SK-N-SH treated with all-trans-retinoic acid at 6 μM for 48 hours (cell line): ENCODE measurements at regions not wholly inside any gene's neighbourhood (a gene's known extent, or its start where the extent isn't known, plus 50 kb on each side); places are given as distances from the start of the nearest gene placed in this dataset.

Experiments
- ATAC-seq: fragments of 200-7000 bp; cut with Tn5 transposase; 3 replicates; pipeline ENCODE4 v1.9.1; 2020; ENCODE audit warnings: mild to moderate bottlenecking, moderate library complexity
- ARNTL ChIP-seq: fragments of 450-650 bp; formaldehyde crosslinking; IDR thresholded peaks from 2 replicates; pipeline ENCODE4 v1.5.0; 2020; ENCODE audit warnings: low read depth, mild to moderate bottlenecking, moderate library complexity, borderline replicate concordance
- BACH2 ChIP-seq: fragments of 250-450 bp; sonication (Bioruptor Pico); IDR thresholded peaks from 2 replicates; pipeline ENCODE4 v1.9.0; 2021; ENCODE audit warnings: mild to moderate bottlenecking, borderline replicate concordance
- CSDC2 ChIP-seq: fragments of 250-450 bp; sonication (Bioruptor Pico); IDR thresholded peaks from 2 replicates; pipeline ENCODE4 v1.5.0; 2020; ENCODE audit warnings: mild to moderate bottlenecking, moderate library complexity
- GLIS3 ChIP-seq: fragments of 250-450 bp; sonication (Bioruptor Pico); IDR thresholded peaks from 2 replicates; pipeline ENCODE4 v1.5.0; 2020; ENCODE audit warnings: mild to moderate bottlenecking, moderate library complexity
- ISL1 ChIP-seq: fragments of 250-450 bp; sonication (Bioruptor Pico); IDR thresholded peaks from 2 replicates; pipeline ENCODE4 v2.1.2; 2022; ENCODE audit warnings: mild to moderate bottlenecking, moderate library complexity
- PPARA ChIP-seq: fragments of 250-450 bp; sonication (Bioruptor Pico); IDR thresholded peaks from 2 replicates; pipeline ENCODE4 v1.5.0; 2020; ENCODE audit warnings: mild to moderate bottlenecking, borderline replicate concordance
- RARB ChIP-seq: fragments of 250-450 bp; sonication (Bioruptor Pico); IDR thresholded peaks from 2 replicates; pipeline ENCODE4 v1.8.0; 2021; ENCODE audit warnings: mild to moderate bottlenecking, moderate library complexity
- SNAI2 ChIP-seq: fragments of 250-450 bp; sonication (Bioruptor Pico); IDR thresholded peaks from 2 replicates; pipeline ENCODE4 v1.5.0; 2020; ENCODE audit warnings: mild to moderate bottlenecking, moderate library complexity
- TCF4 ChIP-seq: fragments of 250-450 bp; sonication (Bioruptor Pico); IDR thresholded peaks from 2 replicates; pipeline ENCODE4 v1.8.0; 2021; ENCODE audit warnings: mild to moderate bottlenecking, moderate library complexity, borderline replicate concordance
- ZC3H10 ChIP-seq: fragments of 250-450 bp; sonication (Bioruptor Pico); IDR thresholded peaks from 2 replicates; pipeline ENCODE4 v1.5.1; 2021; ENCODE audit warnings: mild to moderate bottlenecking, moderate library complexity
- ZFP3 ChIP-seq: fragments of 250-450 bp; sonication (Bioruptor Pico); IDR thresholded peaks from 2 replicates; pipeline ENCODE4 v1.5.0; 2020; ENCODE audit warnings: mild to moderate bottlenecking, moderate library complexity
- ZNF565 ChIP-seq: fragments of 450-650 bp; formaldehyde crosslinking; conservative IDR thresholded peaks from 2 replicates; pipeline ENCODE4 v1.5.0; 2020; ENCODE audit warnings: low read depth, mild to moderate bottlenecking, moderate library complexity
- ZNF70 ChIP-seq: fragments of 450-650 bp; formaldehyde crosslinking; IDR thresholded peaks from 2 replicates; pipeline ENCODE4 v1.5.0; 2020; ENCODE audit warnings: mild to moderate bottlenecking, moderate library complexity
- ZNF8 ChIP-seq: fragments of 450-650 bp; formaldehyde crosslinking; IDR thresholded peaks from 2 replicates; pipeline ENCODE4 v1.5.0; 2020; ENCODE audit warnings: mild to moderate bottlenecking, moderate library complexity
- TF ChIP-seq, protein P1 (sequence below): fragments of 250-450 bp; sonication (Bioruptor Pico); IDR thresholded peaks from 2 replicates; pipeline ENCODE4 v1.5.0; 2020; ENCODE audit warnings: mild to moderate bottlenecking, moderate library complexity
- TF ChIP-seq, protein P2 (sequence below): fragments of 250-450 bp; sonication (Bioruptor Pico); IDR thresholded peaks from 2 replicates; pipeline ENCODE4 v1.8.0; 2021; ENCODE audit warnings: low read depth, mild to moderate bottlenecking, moderate library complexity, borderline replicate concordance
- TF ChIP-seq, protein P3 (sequence below): fragments of 250-450 bp; sonication (Bioruptor Pico); IDR thresholded peaks from 2 replicates; pipeline ENCODE4 v1.5.1; 2020; ENCODE audit warnings: low read depth, mild to moderate bottlenecking, moderate library complexity
- TF ChIP-seq, protein P4 (sequence below): fragments of 250-450 bp; sonication (Bioruptor Pico); IDR thresholded peaks from 2 replicates; pipeline ENCODE4 v1.5.1; 2021; ENCODE audit warnings: mild to moderate bottlenecking, moderate library complexity
- TF ChIP-seq, protein P5 (sequence below): fragments of 250-450 bp; sonication (Bioruptor Pico); IDR thresholded peaks from 2 replicates; pipeline ENCODE4 v1.8.0; 2020; ENCODE audit warnings: mild to moderate bottlenecking, moderate library complexity, borderline replicate concordance

DNA sequence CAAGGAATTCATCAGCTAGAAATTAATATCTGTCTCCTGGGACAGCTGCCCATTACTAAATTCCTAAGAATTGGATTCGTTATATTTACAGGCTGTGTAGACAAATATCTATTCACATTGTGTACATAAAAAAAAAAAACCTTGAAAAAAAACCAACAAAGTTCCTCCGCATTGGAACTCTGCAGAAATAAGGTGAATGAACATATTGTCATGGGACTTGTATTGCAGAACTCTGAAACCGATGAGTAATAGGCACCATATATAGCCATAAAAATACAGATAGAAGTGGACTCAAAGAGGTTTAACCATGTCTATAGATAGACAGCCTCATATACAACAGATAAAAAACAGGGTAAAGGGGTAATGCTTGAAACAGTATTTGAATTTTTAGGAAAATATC lies 909.9 kb upstream of the CHAC2 start:
- no peak for ATAC-seq
- no peak for TF ChIP-seq ZNF565 (CRISPR knock-in tag)
- no peak for TF ChIP-seq CSDC2 (CRISPR knock-in tag)

DNA sequence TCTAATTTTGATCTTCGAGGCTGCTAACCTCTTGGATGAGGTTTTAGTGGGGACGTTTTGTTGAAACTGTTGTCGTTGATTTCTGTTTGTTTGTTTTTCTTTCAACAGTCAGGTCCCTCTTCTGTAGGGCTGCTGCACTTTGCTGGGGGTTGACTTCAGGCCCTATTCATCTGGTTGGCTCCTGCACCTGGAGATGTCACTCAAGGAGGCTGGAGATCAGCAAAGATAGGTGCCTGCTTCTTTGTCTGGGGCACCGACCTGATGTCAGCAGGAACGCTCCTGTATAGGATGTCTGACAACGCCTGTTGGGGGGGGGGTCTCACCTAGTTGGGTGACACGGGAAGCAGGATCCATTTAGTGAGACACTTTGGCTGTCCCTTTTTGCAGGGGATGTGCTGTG lies 915.6 kb upstream of the CHAC2 start:
- no peak for ATAC-seq

DNA sequence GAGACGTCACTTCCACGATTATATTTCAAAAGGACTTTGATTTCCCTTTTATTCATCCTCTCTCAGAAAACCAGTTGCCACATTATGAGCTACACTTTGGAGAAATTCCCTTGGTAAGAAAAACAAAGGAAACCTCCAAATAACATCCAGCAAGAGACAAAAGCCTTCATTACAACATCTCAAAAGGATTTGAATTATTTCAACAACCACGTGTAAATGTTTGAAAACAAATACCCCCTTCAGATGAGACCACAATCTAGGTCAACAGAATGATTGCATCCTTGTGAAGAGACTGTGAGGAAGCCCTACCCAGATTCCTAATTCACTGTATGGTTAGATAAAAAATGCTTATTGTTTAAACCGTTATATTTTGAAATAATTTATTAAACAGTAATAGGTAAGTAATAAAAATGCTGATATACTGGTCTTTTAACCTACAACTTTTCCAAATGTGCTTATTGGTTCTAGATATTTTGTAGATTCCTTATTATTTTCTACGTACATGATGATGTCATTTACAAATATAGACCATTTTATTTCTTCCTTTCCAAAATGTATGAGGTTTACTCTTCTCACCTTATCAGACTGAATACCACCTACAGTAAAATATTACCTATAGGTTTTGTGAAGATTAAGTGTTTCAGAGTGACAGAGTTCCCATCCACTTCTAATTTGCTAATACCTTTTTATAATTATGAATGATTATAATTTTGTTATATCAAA lies 922.7 kb upstream of the CHAC2 start:
- no peak for ATAC-seq
- TF ChIP-seq ZC3H10: no peak
- no peak for TF ChIP-seq ARNTL (CRISPR knock-in tag)
- no peak for TF ChIP-seq ZNF565 (CRISPR knock-in tag)
- TF ChIP-seq ZFP3 (CRISPR knock-in tag): no peak
- TF ChIP-seq, protein P1, sequence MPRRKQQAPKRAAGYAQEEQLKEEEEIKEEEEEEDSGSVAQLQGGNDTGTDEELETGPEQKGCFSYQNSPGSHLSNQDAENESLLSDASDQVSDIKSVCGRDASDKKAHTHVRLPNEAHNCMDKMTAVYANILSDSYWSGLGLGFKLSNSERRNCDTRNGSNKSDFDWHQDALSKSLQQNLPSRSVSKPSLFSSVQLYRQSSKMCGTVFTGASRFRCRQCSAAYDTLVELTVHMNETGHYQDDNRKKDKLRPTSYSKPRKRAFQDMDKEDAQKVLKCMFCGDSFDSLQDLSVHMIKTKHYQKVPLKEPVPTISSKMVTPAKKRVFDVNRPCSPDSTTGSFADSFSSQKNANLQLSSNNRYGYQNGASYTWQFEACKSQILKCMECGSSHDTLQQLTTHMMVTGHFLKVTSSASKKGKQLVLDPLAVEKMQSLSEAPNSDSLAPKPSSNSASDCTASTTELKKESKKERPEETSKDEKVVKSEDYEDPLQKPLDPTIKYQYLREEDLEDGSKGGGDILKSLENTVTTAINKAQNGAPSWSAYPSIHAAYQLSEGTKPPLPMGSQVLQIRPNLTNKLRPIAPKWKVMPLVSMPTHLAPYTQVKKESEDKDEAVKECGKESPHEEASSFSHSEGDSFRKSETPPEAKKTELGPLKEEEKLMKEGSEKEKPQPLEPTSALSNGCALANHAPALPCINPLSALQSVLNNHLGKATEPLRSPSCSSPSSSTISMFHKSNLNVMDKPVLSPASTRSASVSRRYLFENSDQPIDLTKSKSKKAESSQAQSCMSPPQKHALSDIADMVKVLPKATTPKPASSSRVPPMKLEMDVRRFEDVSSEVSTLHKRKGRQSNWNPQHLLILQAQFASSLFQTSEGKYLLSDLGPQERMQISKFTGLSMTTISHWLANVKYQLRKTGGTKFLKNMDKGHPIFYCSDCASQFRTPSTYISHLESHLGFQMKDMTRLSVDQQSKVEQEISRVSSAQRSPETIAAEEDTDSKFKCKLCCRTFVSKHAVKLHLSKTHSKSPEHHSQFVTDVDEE (CRISPR knock-in tag): no peak
- TF ChIP-seq, protein P2, sequence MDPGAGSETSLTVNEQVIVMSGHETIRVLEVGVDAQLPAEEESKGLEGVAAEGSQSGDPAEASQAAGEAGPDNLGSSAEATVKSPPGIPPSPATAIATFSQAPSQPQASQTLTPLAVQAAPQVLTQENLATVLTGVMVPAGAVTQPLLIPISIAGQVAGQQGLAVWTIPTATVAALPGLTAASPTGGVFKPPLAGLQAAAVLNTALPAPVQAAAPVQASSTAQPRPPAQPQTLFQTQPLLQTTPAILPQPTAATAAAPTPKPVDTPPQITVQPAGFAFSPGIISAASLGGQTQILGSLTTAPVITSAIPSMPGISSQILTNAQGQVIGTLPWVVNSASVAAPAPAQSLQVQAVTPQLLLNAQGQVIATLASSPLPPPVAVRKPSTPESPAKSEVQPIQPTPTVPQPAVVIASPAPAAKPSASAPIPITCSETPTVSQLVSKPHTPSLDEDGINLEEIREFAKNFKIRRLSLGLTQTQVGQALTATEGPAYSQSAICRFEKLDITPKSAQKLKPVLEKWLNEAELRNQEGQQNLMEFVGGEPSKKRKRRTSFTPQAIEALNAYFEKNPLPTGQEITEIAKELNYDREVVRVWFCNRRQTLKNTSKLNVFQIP (CRISPR knock-in tag): no peak
- no peak for TF ChIP-seq SNAI2 (CRISPR knock-in tag)
- no peak for TF ChIP-seq CSDC2 (CRISPR knock-in tag)
- TF ChIP-seq GLIS3: no peak
- TF ChIP-seq, protein P3, sequence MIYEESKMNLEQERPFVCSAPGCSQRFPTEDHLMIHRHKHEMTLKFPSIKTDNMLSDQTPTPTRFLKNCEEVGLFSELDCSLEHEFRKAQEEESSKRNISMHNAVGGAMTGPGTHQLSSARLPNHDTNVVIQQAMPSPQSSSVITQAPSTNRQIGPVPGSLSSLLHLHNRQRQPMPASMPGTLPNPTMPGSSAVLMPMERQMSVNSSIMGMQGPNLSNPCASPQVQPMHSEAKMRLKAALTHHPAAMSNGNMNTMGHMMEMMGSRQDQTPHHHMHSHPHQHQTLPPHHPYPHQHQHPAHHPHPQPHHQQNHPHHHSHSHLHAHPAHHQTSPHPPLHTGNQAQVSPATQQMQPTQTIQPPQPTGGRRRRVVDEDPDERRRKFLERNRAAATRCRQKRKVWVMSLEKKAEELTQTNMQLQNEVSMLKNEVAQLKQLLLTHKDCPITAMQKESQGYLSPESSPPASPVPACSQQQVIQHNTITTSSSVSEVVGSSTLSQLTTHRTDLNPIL (CRISPR knock-in tag): no peak
- TF ChIP-seq ISL1: no peak
- TF ChIP-seq ZNF70 (CRISPR knock-in tag): no peak
- TF ChIP-seq, protein P4, sequence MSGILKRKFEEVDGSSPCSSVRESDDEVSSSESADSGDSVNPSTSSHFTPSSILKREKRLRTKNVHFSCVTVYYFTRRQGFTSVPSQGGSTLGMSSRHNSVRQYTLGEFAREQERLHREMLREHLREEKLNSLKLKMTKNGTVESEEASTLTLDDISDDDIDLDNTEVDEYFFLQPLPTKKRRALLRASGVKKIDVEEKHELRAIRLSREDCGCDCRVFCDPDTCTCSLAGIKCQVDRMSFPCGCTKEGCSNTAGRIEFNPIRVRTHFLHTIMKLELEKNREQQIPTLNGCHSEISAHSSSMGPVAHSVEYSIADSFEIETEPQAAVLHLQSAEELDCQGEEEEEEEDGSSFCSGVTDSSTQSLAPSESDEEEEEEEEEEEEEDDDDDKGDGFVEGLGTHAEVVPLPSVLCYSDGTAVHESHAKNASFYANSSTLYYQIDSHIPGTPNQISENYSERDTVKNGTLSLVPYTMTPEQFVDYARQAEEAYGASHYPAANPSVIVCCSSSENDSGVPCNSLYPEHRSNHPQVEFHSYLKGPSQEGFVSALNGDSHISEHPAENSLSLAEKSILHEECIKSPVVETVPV (CRISPR knock-in tag): no peak
- TF ChIP-seq RARB: no peak

More for the DNA sequence above, 915.6 kb upstream of the CHAC2 start:
- no peak for TF ChIP-seq CSDC2 (CRISPR knock-in tag)
- TF ChIP-seq ZC3H10: no peak
- no peak for TF ChIP-seq RARB
- TF ChIP-seq, protein P2 (CRISPR knock-in tag): no peak
- TF ChIP-seq SNAI2 (CRISPR knock-in tag): no peak
- no peak for TF ChIP-seq ZNF70 (CRISPR knock-in tag)
- no peak for TF ChIP-seq TCF4 (CRISPR knock-in tag)
- TF ChIP-seq ZNF565 (CRISPR knock-in tag): no peak
- TF ChIP-seq, protein P5, sequence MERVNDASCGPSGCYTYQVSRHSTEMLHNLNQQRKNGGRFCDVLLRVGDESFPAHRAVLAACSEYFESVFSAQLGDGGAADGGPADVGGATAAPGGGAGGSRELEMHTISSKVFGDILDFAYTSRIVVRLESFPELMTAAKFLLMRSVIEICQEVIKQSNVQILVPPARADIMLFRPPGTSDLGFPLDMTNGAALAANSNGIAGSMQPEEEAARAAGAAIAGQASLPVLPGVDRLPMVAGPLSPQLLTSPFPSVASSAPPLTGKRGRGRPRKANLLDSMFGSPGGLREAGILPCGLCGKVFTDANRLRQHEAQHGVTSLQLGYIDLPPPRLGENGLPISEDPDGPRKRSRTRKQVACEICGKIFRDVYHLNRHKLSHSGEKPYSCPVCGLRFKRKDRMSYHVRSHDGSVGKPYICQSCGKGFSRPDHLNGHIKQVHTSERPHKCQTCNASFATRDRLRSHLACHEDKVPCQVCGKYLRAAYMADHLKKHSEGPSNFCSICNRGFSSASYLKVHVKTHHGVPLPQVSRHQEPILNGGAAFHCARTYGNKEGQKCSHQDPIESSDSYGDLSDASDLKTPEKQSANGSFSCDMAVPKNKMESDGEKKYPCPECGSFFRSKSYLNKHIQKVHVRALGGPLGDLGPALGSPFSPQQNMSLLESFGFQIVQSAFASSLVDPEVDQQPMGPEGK (CRISPR knock-in tag): no peak
- no peak for TF ChIP-seq BACH2 (CRISPR knock-in tag)
- no peak for TF ChIP-seq PPARA
- TF ChIP-seq ZFP3 (CRISPR knock-in tag): no peak
- TF ChIP-seq GLIS3: no peak
- no peak for TF ChIP-seq ARNTL (CRISPR knock-in tag)
- no peak for TF ChIP-seq ZNF8 (CRISPR knock-in tag)
- TF ChIP-seq, protein P3 (CRISPR knock-in tag): no peak
- TF ChIP-seq, protein P4 (CRISPR knock-in tag): no peak
